Gastroesophageal sphincter (tissue), 3 donors: ENCODE measurements at regions not wholly inside any gene's neighbourhood (a gene's known extent, or its start where the extent isn't known, plus 50 kb on each side); places are given as distances from the start of the nearest gene placed in this dataset.

Source experiments
- CTCF ChIP-seq, 4 experiments: fragments of 200-600 bp in 2 of 4; fragments of 450-650 bp in 2 of 4; sonication (generic) in 1 of 4; IDR thresholded peaks; one replicate each; pipeline ENCODE4 v1.5.1; 2017 to 2019; ENCODE audit warnings: antibody characterized with exemption in 4 of 4, mild to moderate bottlenecking in 2 of 4, moderate library complexity in 2 of 4
- POLR2A ChIP-seq, 2 donors: fragments of 450-650 bp; IDR thresholded peaks; one replicate each; pipeline ENCODE4 v1.6.1; 2017; ENCODE audit warnings: antibody characterized with exemption in 2 of 2, mild to moderate bottlenecking in 2 of 2, moderate library complexity in 1 of 2

DNA sequence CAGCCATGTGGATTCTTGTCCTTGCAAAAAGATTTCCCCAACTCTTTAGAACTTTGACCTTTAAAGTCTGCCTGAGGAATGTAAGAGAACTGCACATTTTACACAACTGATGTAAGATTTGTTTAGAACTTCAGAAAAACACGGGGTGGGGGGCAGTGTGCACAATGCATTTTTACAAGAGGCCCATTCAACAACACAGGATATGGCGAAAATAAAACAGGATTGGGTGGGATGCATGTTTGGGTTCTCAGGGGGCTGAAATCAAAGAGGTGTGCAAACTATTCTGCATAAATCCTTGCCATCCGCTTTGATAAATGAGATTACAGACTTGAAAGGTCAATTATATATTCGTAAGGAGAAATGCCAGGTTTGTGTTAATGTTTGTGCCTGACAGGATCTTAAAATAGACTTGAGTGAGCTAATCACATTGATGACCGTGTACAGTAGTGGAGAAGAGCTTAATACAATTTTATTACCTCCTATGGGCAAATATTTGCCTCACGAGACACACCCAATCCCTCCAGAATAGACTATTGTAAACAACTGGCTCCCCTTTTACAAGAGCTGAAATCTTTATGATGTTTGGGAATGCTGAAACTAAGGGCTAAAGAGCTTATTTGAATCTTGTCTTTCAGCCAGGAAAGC lies 184.1 kb upstream of the LEF1 start:
- no peak for TF ChIP-seq POLR2A (IDR thresholded peaks at IDR 0.05)
- TF ChIP-seq CTCF (IDR thresholded peaks at IDR 0.05) = no peak
